ENCODE measurements at regions not wholly inside any gene's neighbourhood (a gene's known extent, or its start where the extent isn't known, plus 50 kb on each side); places are given as distances from the start of the nearest gene placed in this dataset.

GRCh38 chr7:3196629-3197400 is 104.2 kb upstream of the SDK1 start:
- DNase-seq = no peak

GRCh38 chr7:3197567-3198213 is 103.4 kb upstream of the SDK1 start:
- DNase-seq = no peak

- DNase-seq = no peak
Observed at GRCh38 chr7:3198316-3198715, 102.7 kb upstream of the SDK1 start.

GRCh38 chr7:3200504-3200903 is 100.5 kb upstream of the SDK1 start:
- DNase-seq = peak; percentile 13

- DNase-seq = no peak
Observed at GRCh38 chr7:3201306-3201705, 99.7 kb upstream of the SDK1 start.

GRCh38 chr7:3201937-3202710 is 98.9 kb upstream of the SDK1 start:
- DNase-seq = no peak

GRCh38 chr7:3204526-3204925 is 96.5 kb upstream of the SDK1 start:
- DNase-seq = no peak

DNA sequence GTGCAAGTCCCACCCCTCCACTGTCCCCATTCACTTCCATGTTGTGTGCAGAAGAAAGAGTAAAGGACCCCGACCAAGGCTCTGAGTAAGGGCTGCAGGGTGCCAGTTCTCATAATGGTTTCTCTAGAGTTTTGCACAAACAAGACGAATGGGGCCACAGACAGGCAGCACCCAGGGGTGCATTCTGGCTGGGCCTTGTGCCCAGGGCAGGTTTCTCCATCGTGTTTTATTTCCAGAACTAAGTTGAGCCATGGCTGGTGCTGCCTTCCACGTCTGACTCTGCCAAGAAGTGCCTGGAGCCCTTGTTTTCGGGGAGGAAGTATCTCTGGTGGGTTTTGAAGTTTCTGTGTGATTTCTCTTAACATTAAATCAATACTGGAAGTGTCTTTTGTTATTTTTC is 95.0 kb upstream of the SDK1 start:
- no peak for DNase-seq

- DNase-seq = no peak
Observed at GRCh38 chr7:3206771-3207191, 94.3 kb upstream of the SDK1 start.

GRCh38 chr7:3207387-3207902 is 93.6 kb upstream of the SDK1 start:
- DNase-seq = no peak

- DNase-seq = no peak
Observed at GRCh38 chr7:3210531-3210930, 90.5 kb upstream of the SDK1 start.

- no peak for DNase-seq
Observed at GRCh38 chr7:3214090-3214413, 87.0 kb upstream of the SDK1 start.

GRCh38 chr7:3215624-3216585 is 85.1 kb upstream of the SDK1 start:
- DNase-seq = no peak

DNA sequence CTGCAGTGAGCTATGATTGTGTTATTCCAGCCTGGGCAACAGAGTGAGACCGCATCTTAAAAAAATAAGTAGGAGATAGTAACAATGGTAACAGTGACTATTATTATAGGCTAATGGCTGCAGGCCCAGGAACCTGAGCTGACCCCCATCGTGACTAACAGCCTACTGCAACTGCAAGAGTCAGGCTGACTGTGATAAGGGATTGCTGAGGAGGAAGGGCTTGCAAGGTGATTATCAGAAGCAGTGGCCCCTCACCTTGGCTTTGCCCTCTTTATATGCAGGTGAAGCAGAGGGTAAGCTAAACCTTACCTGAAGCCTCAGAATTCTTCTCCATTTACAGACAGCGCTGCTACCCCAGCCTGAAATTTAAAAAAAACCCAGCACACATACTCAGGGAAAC is 83.9 kb upstream of the SDK1 start:
- DNase-seq = no peak

DNA sequence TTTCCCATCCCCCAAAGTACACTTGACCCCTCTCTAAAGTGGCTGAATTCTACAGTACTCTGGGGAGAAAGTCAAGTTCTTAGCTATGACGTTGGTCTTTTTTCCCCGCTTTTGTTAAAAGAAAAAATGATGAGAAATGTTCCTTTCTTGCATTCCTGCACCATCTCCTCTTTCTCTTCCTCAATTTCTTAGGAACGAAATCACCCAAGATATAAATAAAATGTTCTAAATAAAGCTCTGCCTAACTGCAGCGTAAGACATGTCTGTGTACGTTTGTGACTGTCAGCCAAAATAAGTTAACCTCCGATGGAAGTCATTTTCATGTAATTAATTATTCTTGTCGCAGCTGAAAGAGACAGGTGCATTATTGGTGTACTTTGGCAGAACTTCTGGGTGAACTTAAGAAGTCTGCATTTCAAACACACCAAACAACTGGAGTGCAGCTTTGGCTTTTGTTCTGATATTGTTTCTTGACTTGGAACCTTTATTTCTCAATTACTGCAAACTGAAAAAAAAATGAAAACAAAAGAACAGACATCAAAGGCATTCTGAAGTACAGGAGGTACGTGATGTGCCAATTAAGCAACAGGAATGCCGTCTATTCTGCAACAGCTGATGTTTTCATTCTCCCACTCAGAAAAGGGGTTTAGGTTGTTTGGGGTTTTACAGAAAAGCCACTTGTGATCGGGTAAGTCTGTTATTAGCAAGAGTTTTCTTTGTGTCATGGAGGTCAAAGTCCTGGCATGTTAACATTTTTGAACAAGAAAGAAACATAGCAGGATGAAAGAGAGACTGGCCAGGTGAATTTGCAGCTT is 82.4 kb upstream of the SDK1 start:
- no peak for DNase-seq

- DNase-seq = no peak
Observed at GRCh38 chr7:3229904-3230470, 71.1 kb upstream of the SDK1 start.

- DNase-seq = no peak
Observed at GRCh38 chr7:3230908-3231307, 70.1 kb upstream of the SDK1 start.

GRCh38 chr7:3232228-3232627 is 68.8 kb upstream of the SDK1 start:
- no peak for DNase-seq

- DNase-seq = no peak
Observed at GRCh38 chr7:3233301-3233700, 67.8 kb upstream of the SDK1 start.

DNA sequence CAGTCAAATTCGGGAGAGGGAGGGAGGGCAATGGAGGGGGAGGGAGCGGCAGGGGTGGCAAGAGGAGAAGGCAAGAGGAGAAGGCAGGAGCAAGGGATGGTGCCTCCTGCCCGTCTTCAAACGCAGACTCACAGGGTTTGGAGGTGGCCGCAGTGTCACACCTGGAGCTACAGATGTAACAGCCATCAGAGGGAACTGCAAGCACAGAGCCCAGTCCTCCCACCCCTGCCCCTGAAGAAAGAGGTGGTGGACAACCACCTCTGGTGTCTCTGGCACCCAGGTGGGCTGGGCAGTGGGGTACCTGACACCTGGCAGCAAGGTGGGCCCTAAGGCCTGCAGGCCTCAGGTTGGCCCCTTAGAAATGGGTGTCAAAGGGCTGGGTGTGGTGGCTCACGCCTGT is 67.0 kb upstream of the SDK1 start:
- no peak for DNase-seq

DNA sequence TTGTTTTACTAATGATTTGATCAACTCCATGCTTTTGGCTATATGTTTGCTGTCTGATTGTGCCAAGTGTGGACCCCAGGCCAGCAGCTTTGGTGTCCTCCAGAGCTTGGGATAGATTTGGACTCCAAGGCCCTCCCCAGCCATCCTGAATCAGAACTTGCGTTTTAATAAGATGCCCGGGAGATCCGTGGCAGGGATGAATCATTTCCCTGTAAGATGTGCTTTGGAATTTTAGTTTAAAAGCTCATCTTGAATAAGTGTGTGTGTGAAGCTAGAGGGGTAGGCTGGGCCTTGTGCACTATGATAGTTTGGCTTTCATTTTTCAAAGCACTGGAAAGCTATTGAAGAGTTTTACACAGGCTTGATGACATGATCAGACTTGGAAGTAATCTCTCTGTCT is 66.2 kb upstream of the SDK1 start:
- DNase-seq = no peak
